ENCODE measurements at regions not wholly inside any gene's neighbourhood (a gene's known extent, or its start where the extent isn't known, plus 50 kb on each side); places are given as distances from the start of the nearest gene placed in this dataset.

DNA sequence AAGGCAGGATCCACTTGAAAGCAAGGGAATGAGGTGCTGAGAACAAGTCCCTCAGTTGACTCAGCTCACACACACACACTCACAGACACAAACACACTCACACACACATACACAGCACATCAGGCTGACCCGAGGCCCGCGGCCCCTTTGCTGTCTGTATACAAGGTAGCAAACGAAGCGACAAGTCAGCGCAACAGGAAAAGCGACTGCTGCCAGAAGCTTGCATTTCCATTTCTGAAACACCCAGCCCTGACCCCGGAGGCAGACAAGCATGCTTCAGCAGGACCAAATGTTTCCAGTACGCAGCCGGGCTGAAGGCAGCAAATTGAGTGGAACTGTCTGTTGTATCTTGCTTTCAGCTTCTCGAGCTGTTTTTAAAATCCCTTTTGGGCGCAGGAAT lies 501.6 kb downstream of the NPHP4 start (continued):
- no peak for TF ChIP-seq PAX8 (IDR thresholded peaks at IDR 0.05)
- TF ChIP-seq CBFB (IDR thresholded peaks at IDR 0.05; ENCODE audit: low read depth), result no peak
- no peak for TF ChIP-seq POU2F2 (IDR thresholded peaks at IDR 0.05; ENCODE audit: borderline replicate concordance, low read depth, low read length)
- TF ChIP-seq NFYB (IDR thresholded peaks at IDR 0.05; ENCODE audit: insufficient read depth, low read depth, low read length), result no peak
- TF ChIP-seq YBX1 (IDR thresholded peaks at IDR 0.05), result no peak

GRCh38 chr1:5488448-5488847 lies 503.8 kb downstream of the NPHP4 start:
- ChIA-PET SMC1A (ENCODE audit: uncharacterized antibody, unreplicated experiment) (no interaction called here), CTCF (interaction anchor here (1.1 kb wide), 1 partner anchor 22 kb away, joined by 3 read pairs; no protein-coding TSS in a partner anchor), RAD21 (ENCODE audit: unreplicated experiment) (no interaction called here), POLR2A (no interaction called here)
- in situ Hi-C loops (cut with MboI), result no loop called here
- Histone ChIP-seq H3K9me3 (replicated peaks; ENCODE audit: control insufficient read depth, insufficient read depth, low read length) (no peaks in the 10 kb centered on the region), H3K27ac (ENCODE audit: control insufficient read depth, insufficient read depth) (no peak overlapping the region), H3K27me3 (replicated peaks in 1 of 2; ENCODE audit: control insufficient read depth in 2 of 2, insufficient read depth in 2 of 2, low read length in 1 of 2) (no peaks in the 10 kb centered on the region; a peak in 1 of 4 replicates), H3K4me2 (ENCODE audit: control insufficient read depth, insufficient read depth) (no peak overlapping the region), H3K9ac (ENCODE audit: control insufficient read depth, insufficient read depth, low read length) (no peak overlapping the region), H3K4me1 (ENCODE audit: control insufficient read depth, insufficient read depth, low read length) (no peaks in the 10 kb centered on the region), H3K36me3 (ENCODE audit: control insufficient read depth in 2 of 2, insufficient read depth in 2 of 2, low read length in 1 of 2) (no peaks in the 10 kb centered on the region), H2AFZ (ENCODE audit: control insufficient read depth, low read depth, low read length) (no peak overlapping the region), H4K20me1 (ENCODE audit: control insufficient read depth, insufficient read depth) (no peaks in the 10 kb centered on the region), H3K4me3 (no peak overlapping the region), H3K79me2 (ENCODE audit: control insufficient read depth, insufficient read depth, low read length) (no peaks in the 10 kb centered on the region)
- no TSS peak for BruUV-seq (replicated peaks)
- 0% methylated on average over 1 of the region's 1 CpG for WGBS (ENCODE audit: insufficient coverage, insufficient replicate concordance, low lambda C conversion rate, missing lambda C conversion rate)
- ATAC-seq (no peak), FAIRE-seq (no peak), DNase-seq (ENCODE audit: low read depth, low spot score) (no peak)
- intact Hi-C loops (cut with micrococcal nuclease; ENCODE audit: unreplicated experiment), result no loop called here
- TF ChIP-seq ZNF592 (IDR thresholded peaks at IDR 0.05) (no peak), HCFC1 (IDR thresholded peaks at IDR 0.05; ENCODE audit: low read length) (no peak), E2F4 (IDR thresholded peaks at IDR 0.05; ENCODE audit: low read depth, low read length) (no peak), ZBTB4 (CRISPR knock-in tag; IDR thresholded peaks at IDR 0.05) (no peak), MEF2B (IDR thresholded peaks at IDR 0.05; ENCODE audit: partially characterized antibody, poor library complexity, severe bottlenecking) (no peak), RUNX3 (IDR thresholded peaks at IDR 0.05; ENCODE audit: low read length) (no peak), KLF5 (IDR thresholded peaks at IDR 0.05; ENCODE audit: partially characterized antibody) (no peak), SRF (IDR thresholded peaks at IDR 0.05; ENCODE audit: low read depth in 2 of 2, low read length in 2 of 2) (no peak), TBL1XR1 (IDR thresholded peaks at IDR 0.05; ENCODE audit: low read depth, low read length) (no peak), PAX5 (IDR thresholded peaks at IDR 0.05; ENCODE audit: borderline replicate concordance, low read depth, low read length) (no peak), GABPA (IDR thresholded peaks at IDR 0.05; ENCODE audit: low read depth) (no peak), IKZF2 (IDR thresholded peaks at IDR 0.05) (no peak), ZZZ3 (IDR thresholded peaks at IDR 0.05; ENCODE audit: control insufficient read depth, insufficient read length, low read depth) (no peak)
